HEK293 (cell line): ENCODE measurements at regions not wholly inside any gene's neighbourhood (a gene's known extent, or its start where the extent isn't known, plus 50 kb on each side); places are given as distances from the start of the nearest gene placed in this dataset.

ENCODE experiments used
- FEZF1 ChIP-seq: fragments of 450-650 bp; formaldehyde crosslinking; IDR thresholded peaks from 2 replicates; pipeline ENCODE4 v1.5.1; 2016; ENCODE audit warnings: missing biosample characterization, missing genetic modification characterization
- KLF1 ChIP-seq: fragments of 450-650 bp; formaldehyde crosslinking; IDR thresholded peaks from 2 replicates; pipeline ENCODE4 v1.5.1; 2016; ENCODE audit warnings: missing biosample characterization, missing genetic modification characterization
- KLF9 ChIP-seq: fragments of 450-650 bp; formaldehyde crosslinking; IDR thresholded peaks from 2 replicates; pipeline ENCODE4 v1.5.1; 2016; ENCODE audit warnings: missing biosample characterization, missing genetic modification characterization, low read depth
- MYNN ChIP-seq: fragments of 450-650 bp; formaldehyde crosslinking; IDR thresholded peaks from 2 replicates; pipeline ENCODE4 v1.5.1; 2016; ENCODE audit warnings: missing biosample characterization, missing genetic modification characterization, borderline replicate concordance
- SCRT2 ChIP-seq: fragments of 450-650 bp; formaldehyde crosslinking; IDR thresholded peaks from 2 replicates; pipeline ENCODE4 v1.5.1; 2016; ENCODE audit warnings: missing biosample characterization, missing genetic modification characterization
- SP7 ChIP-seq: fragments of 450-650 bp; formaldehyde crosslinking; IDR thresholded peaks from 2 replicates; pipeline ENCODE4 v1.5.1; 2016; ENCODE audit warnings: missing biosample characterization, missing genetic modification characterization
- TCF7L2 ChIP-seq: IDR thresholded peaks from 2 replicates; pipeline ENCODE4 v1.6.1; 2011; ENCODE audit warnings: low read depth, mild to moderate bottlenecking, inconsistent platforms, low read length, moderate library complexity, borderline replicate concordance
- YY2 ChIP-seq: fragments of 450-650 bp; formaldehyde crosslinking; IDR thresholded peaks from 2 replicates; pipeline ENCODE4 v1.5.1; 2016; ENCODE audit warnings: missing biosample characterization, missing genetic modification characterization
- ZBTB17 ChIP-seq: fragments of 450-650 bp; formaldehyde crosslinking; IDR thresholded peaks from 2 replicates; pipeline ENCODE4 v1.5.1; 2016; ENCODE audit warnings: missing biosample characterization, missing genetic modification characterization
- ZBTB8A ChIP-seq: fragments of 450-650 bp; formaldehyde crosslinking; IDR thresholded peaks from 2 replicates; pipeline ENCODE4 v1.5.1; 2016; ENCODE audit warnings: missing biosample characterization, missing genetic modification characterization
- ZFP37 ChIP-seq: fragments of 450-650 bp; formaldehyde crosslinking; IDR thresholded peaks from 2 replicates; pipeline ENCODE4 v1.5.1; 2016; ENCODE audit warnings: missing biosample characterization, missing genetic modification characterization
- ZFP69B ChIP-seq: fragments of 450-650 bp; formaldehyde crosslinking; IDR thresholded peaks from 2 replicates; pipeline ENCODE4 v1.5.1; 2016; ENCODE audit warnings: missing biosample characterization, missing genetic modification characterization
- ZNF133 ChIP-seq: fragments of 450-650 bp; formaldehyde crosslinking; IDR thresholded peaks from 2 replicates; pipeline ENCODE4 v1.5.1; 2016; ENCODE audit warnings: missing biosample characterization, missing genetic modification characterization
- ZNF140 ChIP-seq: fragments of 450-650 bp; formaldehyde crosslinking; IDR thresholded peaks from 2 replicates; pipeline ENCODE4 v1.5.1; 2016; ENCODE audit warnings: missing biosample characterization, missing genetic modification characterization
- ZNF169 ChIP-seq: fragments of 450-650 bp; formaldehyde crosslinking; IDR thresholded peaks from 2 replicates; pipeline ENCODE4 v1.5.1; 2016; ENCODE audit warnings: missing biosample characterization, missing genetic modification characterization
- ZNF202 ChIP-seq: fragments of 450-650 bp; formaldehyde crosslinking; IDR thresholded peaks from 2 replicates; pipeline ENCODE4 v1.5.1; 2016; ENCODE audit warnings: missing biosample characterization, missing genetic modification characterization, borderline replicate concordance
- ZNF24 ChIP-seq: fragments of 450-650 bp; formaldehyde crosslinking; IDR thresholded peaks from 2 replicates; pipeline ENCODE4 v1.5.1; 2016; ENCODE audit warnings: missing biosample characterization, missing genetic modification characterization
- ZNF248 ChIP-seq: fragments of 450-650 bp; formaldehyde crosslinking; IDR thresholded peaks from 2 replicates; pipeline ENCODE4 v1.5.1; 2017; ENCODE audit warnings: missing biosample characterization, missing genetic modification characterization
- ZNF266 ChIP-seq: fragments of 450-650 bp; formaldehyde crosslinking; IDR thresholded peaks from 2 replicates; pipeline ENCODE4 v1.5.1; 2016; ENCODE audit warnings: missing biosample characterization, missing genetic modification characterization, low read depth
- ZNF335 ChIP-seq: fragments of 450-650 bp; formaldehyde crosslinking; conservative IDR thresholded peaks from 2 replicates; pipeline ENCODE4 v1.5.1; 2016; ENCODE audit warnings: missing biosample characterization, missing genetic modification characterization
- ZNF366 ChIP-seq: fragments of 450-650 bp; formaldehyde crosslinking; conservative IDR thresholded peaks from 2 replicates; pipeline ENCODE4 v1.5.1; 2016; ENCODE audit warnings: missing biosample characterization, missing genetic modification characterization
- ZNF394 ChIP-seq: fragments of 450-650 bp; formaldehyde crosslinking; IDR thresholded peaks from 2 replicates; pipeline ENCODE4 v1.5.1; 2016; ENCODE audit warnings: missing biosample characterization, missing genetic modification characterization, mild to moderate bottlenecking, moderate library complexity, borderline replicate concordance
- ZNF416 ChIP-seq: fragments of 450-650 bp; formaldehyde crosslinking; IDR thresholded peaks from 2 replicates; pipeline ENCODE4 v1.5.1; 2016; ENCODE audit warnings: missing biosample characterization, missing genetic modification characterization
- ZNF544 ChIP-seq: fragments of 450-650 bp; formaldehyde crosslinking; IDR thresholded peaks from 2 replicates; pipeline ENCODE4 v1.5.0; 2017; ENCODE audit warnings: missing biosample characterization, missing genetic modification characterization
- ZNF548 ChIP-seq: fragments of 450-650 bp; formaldehyde crosslinking; IDR thresholded peaks from 2 replicates; pipeline ENCODE4 v1.5.1; 2016; ENCODE audit warnings: missing biosample characterization, missing genetic modification characterization
- ZNF585B ChIP-seq: fragments of 450-650 bp; formaldehyde crosslinking; IDR thresholded peaks from 2 replicates; pipeline ENCODE4 v1.5.1; 2016; ENCODE audit warnings: missing biosample characterization, missing genetic modification characterization
- ZNF596 ChIP-seq: fragments of 450-650 bp; IDR thresholded peaks from 2 replicates; pipeline ENCODE4 v1.5.0; 2018; ENCODE audit warnings: missing biosample characterization, mild to moderate bottlenecking, missing genetic modification characterization, moderate library complexity
- ZNF658 ChIP-seq: fragments of 450-650 bp; formaldehyde crosslinking; IDR thresholded peaks from 2 replicates; pipeline ENCODE4; 2016; ENCODE audit warnings: missing biosample characterization, missing genetic modification characterization
- ZNF768 ChIP-seq: fragments of 450-650 bp; formaldehyde crosslinking; IDR thresholded peaks from 2 replicates; pipeline ENCODE4 v1.5.1; 2018; ENCODE audit warnings: missing biosample characterization, mild to moderate bottlenecking, missing genetic modification characterization
- ZSCAN23 ChIP-seq: fragments of 450-650 bp; formaldehyde crosslinking; IDR thresholded peaks from 2 replicates; pipeline ENCODE4 v1.5.1; 2016; ENCODE audit warnings: missing biosample characterization, missing genetic modification characterization
- ZXDB ChIP-seq: fragments of 450-650 bp; formaldehyde crosslinking; IDR thresholded peaks from 2 replicates; pipeline ENCODE4 v1.5.1; 2016; ENCODE audit warnings: missing biosample characterization, missing genetic modification characterization
- TF ChIP-seq, protein P1 (sequence below): fragments of 450-650 bp; formaldehyde crosslinking; conservative IDR thresholded peaks from 2 replicates; pipeline ENCODE4 v1.5.1; 2016; ENCODE audit warnings: low read depth, missing biosample characterization, missing genetic modification characterization
- TF ChIP-seq, protein P2 (sequence below): fragments of 450-650 bp; formaldehyde crosslinking; IDR thresholded peaks from 2 replicates; pipeline ENCODE4 v1.5.1; 2016; ENCODE audit warnings: missing biosample characterization, missing genetic modification characterization
- TF ChIP-seq, protein P3 (sequence below): fragments of 450-650 bp; formaldehyde crosslinking; IDR thresholded peaks from 2 replicates; pipeline ENCODE4 v1.5.1; 2016; ENCODE audit warnings: missing biosample characterization, missing genetic modification characterization

DNA sequence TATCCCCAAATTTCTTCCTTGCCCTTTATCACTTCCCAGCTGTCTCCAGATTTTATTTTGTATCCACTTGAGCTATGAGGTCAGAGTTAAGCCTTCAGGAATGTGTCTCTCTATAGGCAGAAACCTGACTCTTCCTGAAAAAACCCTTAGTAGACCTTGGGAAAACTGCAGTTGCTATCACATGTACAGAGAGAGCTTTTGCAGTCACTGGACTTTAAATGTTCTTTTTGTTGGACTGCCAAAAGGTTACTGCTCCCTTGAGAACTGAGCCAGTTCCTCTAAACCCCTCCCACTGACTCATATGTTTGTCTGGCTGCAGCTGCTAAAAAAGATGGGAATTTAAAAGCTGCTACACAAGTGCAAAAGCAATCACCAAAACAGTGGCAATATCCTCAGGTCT is 169.1 kb upstream of the CCDC54 start (continued):
- TF ChIP-seq KLF9 (tag by site-specific recombination): no peak
- no peak for TF ChIP-seq KLF1
- TF ChIP-seq, protein P1, sequence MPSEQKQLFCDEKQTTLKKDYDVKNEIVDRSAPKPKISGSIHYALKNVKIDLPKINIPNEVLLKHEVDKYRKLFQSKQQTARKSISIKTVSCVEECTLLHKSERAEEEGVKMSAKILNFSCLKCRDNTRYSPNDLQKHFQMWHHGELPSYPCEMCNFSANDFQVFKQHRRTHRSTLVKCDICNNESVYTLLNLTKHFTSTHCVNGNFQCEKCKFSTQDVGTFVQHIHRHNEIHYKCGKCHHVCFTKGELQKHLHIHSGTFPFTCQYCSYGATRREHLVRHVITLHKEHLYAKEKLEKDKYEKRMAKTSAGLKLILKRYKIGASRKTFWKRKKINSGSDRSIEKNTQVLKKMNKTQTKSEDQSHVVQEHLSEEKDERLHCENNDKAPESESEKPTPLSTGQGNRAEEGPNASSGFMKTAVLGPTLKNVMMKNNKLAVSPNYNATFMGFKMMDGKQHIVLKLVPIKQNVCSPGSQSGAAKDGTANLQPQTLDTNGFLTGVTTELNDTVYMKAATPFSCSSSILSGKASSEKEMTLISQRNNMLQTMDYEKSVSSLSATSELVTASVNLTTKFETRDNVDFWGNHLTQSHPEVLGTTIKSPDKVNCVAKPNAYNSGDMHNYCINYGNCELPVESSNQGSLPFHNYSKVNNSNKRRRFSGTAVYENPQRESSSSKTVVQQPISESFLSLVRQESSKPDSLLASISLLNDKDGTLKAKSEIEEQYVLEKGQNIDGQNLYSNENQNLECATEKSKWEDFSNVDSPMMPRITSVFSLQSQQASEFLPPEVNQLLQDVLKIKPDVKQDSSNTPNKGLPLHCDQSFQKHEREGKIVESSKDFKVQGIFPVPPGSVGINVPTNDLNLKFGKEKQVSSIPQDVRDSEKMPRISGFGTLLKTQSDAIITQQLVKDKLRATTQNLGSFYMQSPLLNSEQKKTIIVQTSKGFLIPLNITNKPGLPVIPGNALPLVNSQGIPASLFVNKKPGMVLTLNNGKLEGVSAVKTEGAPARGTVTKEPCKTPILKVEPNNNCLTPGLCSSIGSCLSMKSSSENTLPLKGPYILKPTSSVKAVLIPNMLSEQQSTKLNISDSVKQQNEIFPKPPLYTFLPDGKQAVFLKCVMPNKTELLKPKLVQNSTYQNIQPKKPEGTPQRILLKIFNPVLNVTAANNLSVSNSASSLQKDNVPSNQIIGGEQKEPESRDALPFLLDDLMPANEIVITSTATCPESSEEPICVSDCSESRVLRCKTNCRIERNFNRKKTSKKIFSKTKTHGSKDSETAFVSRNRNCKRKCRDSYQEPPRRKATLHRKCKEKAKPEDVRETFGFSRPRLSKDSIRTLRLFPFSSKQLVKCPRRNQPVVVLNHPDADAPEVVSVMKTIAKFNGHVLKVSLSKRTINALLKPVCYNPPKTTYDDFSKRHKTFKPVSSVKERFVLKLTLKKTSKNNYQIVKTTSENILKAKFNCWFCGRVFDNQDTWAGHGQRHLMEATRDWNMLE (tag by site-specific recombination): no peak
- TF ChIP-seq ZNF658 (tag by site-specific recombination): no peak
- 0 out of 2 replicates have a peak, but pooled peaks have one; percentile 17 for TF ChIP-seq ZBTB8A (tag by site-specific recombination)
- no peak for TF ChIP-seq ZNF548
- TF ChIP-seq ZNF133 (tag by site-specific recombination): no peak
- no peak for TF ChIP-seq ZNF169 (tag by site-specific recombination)
- no peak for TF ChIP-seq TCF7L2
- TF ChIP-seq MYNN: no peak
- no peak for TF ChIP-seq SCRT2
- TF ChIP-seq ZFP69B (tag by site-specific recombination): no peak
- peak; percentile 74 for TF ChIP-seq ZNF596 (tag by site-specific recombination)
- peak; percentile 62 for TF ChIP-seq ZNF366
- TF ChIP-seq SP7 (tag by site-specific recombination): peak; percentile 41; the same call in 1 of the 2 replicates
- no peak for TF ChIP-seq ZNF202 (tag by site-specific recombination)
- no peak for TF ChIP-seq ZNF416 (tag by site-specific recombination)
- TF ChIP-seq ZNF585B (tag by site-specific recombination): no peak
- no peak for TF ChIP-seq ZNF335 (tag by site-specific recombination)
- TF ChIP-seq ZSCAN23 (tag by site-specific recombination): no peak
- TF ChIP-seq ZNF24 (tag by site-specific recombination): 0 out of 2 replicates have a peak, but pooled peaks have one; percentile 38
- TF ChIP-seq ZNF768 (tag by site-specific recombination): no peak
- TF ChIP-seq, protein P2, sequence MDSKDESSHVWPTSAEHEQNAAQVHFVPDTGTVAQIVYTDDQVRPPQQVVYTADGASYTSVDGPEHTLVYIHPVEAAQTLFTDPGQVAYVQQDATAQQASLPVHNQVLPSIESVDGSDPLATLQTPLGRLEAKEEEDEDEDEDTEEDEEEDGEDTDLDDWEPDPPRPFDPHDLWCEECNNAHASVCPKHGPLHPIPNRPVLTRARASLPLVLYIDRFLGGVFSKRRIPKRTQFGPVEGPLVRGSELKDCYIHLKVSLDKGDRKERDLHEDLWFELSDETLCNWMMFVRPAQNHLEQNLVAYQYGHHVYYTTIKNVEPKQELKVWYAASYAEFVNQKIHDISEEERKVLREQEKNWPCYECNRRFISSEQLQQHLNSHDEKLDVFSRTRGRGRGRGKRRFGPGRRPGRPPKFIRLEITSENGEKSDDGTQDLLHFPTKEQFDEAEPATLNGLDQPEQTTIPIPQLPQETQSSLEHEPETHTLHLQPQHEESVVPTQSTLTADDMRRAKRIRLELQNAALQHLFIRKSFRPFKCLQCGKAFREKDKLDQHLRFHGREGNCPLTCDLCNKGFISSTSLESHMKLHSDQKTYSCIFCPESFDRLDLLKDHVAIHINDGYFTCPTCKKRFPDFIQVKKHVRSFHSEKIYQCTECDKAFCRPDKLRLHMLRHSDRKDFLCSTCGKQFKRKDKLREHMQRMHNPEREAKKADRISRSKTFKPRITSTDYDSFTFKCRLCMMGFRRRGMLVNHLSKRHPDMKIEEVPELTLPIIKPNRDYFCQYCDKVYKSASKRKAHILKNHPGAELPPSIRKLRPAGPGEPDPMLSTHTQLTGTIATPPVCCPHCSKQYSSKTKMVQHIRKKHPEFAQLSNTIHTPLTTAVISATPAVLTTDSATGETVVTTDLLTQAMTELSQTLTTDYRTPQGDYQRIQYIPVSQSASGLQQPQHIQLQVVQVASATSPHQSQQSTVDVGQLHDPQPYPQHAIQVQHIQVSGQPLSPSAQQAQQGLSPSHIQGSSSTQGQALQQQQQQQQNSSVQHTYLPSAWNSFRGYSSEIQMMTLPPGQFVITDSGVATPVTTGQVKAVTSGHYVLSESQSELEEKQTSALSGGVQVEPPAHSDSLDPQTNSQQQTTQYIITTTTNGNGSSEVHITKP: peak; percentile 27; the same call in 1 of the 2 replicates
- TF ChIP-seq ZNF248: no peak
- TF ChIP-seq ZNF394 (tag by site-specific recombination): no peak; the same call in 1 of the 2 replicates
- no peak for TF ChIP-seq ZNF140 (tag by site-specific recombination)
- TF ChIP-seq ZNF266: no peak
- no peak for TF ChIP-seq YY2 (tag by site-specific recombination)
- TF ChIP-seq ZXDB (tag by site-specific recombination): peak; percentile 52; the same call in 1 of the 2 replicates
- TF ChIP-seq ZNF544 (tag by site-specific recombination): no peak
- TF ChIP-seq ZBTB17 (tag by site-specific recombination): peak; percentile 26; the same call in 1 of the 2 replicates
- TF ChIP-seq FEZF1 (tag by site-specific recombination): peak; percentile 99
- no peak for TF ChIP-seq ZFP37 (tag by site-specific recombination)
- TF ChIP-seq, protein P3, sequence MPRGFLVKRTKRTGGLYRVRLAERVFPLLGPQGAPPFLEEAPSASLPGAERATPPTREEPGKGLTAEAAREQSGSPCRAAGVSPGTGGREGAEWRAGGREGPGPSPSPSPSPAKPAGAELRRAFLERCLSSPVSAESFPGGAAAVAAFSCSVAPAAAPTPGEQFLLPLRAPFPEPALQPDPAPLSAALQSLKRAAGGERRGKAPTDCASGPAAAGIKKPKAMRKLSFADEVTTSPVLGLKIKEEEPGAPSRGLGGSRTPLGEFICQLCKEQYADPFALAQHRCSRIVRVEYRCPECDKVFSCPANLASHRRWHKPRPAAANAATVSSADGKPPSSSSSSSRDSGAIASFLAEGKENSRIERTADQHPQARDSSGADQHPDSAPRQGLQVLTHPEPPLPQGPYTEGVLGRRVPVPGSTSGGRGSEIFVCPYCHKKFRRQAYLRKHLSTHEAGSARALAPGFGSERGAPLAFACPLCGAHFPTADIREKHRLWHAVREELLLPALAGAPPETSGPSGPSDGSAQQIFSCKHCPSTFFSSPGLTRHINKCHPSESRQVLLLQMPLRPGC: peak; percentile 89
